GM12878 (cell line): ENCODE measurements at regions not wholly inside any gene's neighbourhood (a gene's known extent, or its start where the extent isn't known, plus 50 kb on each side); places are given as distances from the start of the nearest gene placed in this dataset.

Experiments used
- ATAC-seq: fragments of 200-7000 bp; cut with Tn5 transposase; 3 replicates; pipeline ENCODE4 v1.9.1; 2020; ENCODE audit warnings: mild to moderate bottlenecking, moderate library complexity
- BruUV-seq: library from RNA; stranded (reverse); fragments of 400-500 nt; replicated peaks from 2 replicates; lab custom pipeline; 2021; lab: Mats Ljungman, UMichigan
- CTCF ChIA-PET: fragments of 300-600 bp; sonication (Branson Sonifier 250); formaldehyde crosslinking; extraction: SDS; loops from one replicate; lab custom pipeline; 2021; ENCODE audit warnings: inconsistent platforms; lab: Yijun Ruan, JAX
- POLR2A ChIA-PET: fragments of 350-600 bp; formaldehyde crosslinking; extraction: SDS; loops from one replicate; lab custom pipeline; 2021; ENCODE audit warnings: inconsistent platforms; lab: Charles Lee
- RAD21 ChIA-PET: fragments of 300-600 bp; sonication (Branson Sonifier 250); formaldehyde crosslinking; loops from one replicate; lab custom pipeline; 2023; ENCODE audit warnings: antibody characterized with exemption; ENCODE audit not compliant: unreplicated experiment; lab: Charles Lee
- SMC1A ChIA-PET: fragments of 300-600 bp; sonication (Branson Sonifier 250); formaldehyde crosslinking; loops from one replicate; lab custom pipeline; 2023; ENCODE audit not compliant: unreplicated experiment, uncharacterized antibody; lab: Charles Lee
- DNase-seq: peaks from one replicate; pipeline ENCODE4 v3.0.0-alpha.2; 2011; ENCODE audit warnings: low read depth, low spot score
- FAIRE-seq: peaks from 3 replicates; lab custom pipeline; 2011; peaks lifted over from hg19 to GRCh38; lab: Jason Lieb, UNC
- H2AFZ ChIP-seq: 2 replicates; pipeline ENCODE4 v1.6.0; 2011; ENCODE audit warnings: low read depth, low read length, control low read depth; ENCODE audit not compliant: control insufficient read depth
- H3K27ac ChIP-seq: 2 replicates; pipeline ENCODE4 v1.5.1; 2011; ENCODE audit warnings: control low read depth; ENCODE audit not compliant: control insufficient read depth, insufficient read depth
- H3K27me3 ChIP-seq, 2 experiments: replicated peaks in 1 of 2; 2 replicates each; pipeline versions ENCODE4 v1.6.0 to v1.6.1; 2011; ENCODE audit warnings: low read length in 1 of 2; ENCODE audit not compliant: control insufficient read depth in 2 of 2, insufficient read depth in 2 of 2
- H3K36me3 ChIP-seq, 2 experiments: 2 replicates each; pipeline ENCODE4 v1.5.1; 2011; ENCODE audit warnings: low read length in 1 of 2; ENCODE audit not compliant: control insufficient read depth in 2 of 2, insufficient read depth in 2 of 2
- H3K4me1 ChIP-seq: 2 replicates; pipeline ENCODE4 v1.6.1; 2011; ENCODE audit warnings: mild to moderate bottlenecking, low read length, moderate library complexity, mixed read lengths; ENCODE audit not compliant: control insufficient read depth, insufficient read depth
- H3K4me2 ChIP-seq: 2 replicates; pipeline ENCODE4 v1.6.0; 2011; ENCODE audit warnings: control low read depth; ENCODE audit not compliant: control insufficient read depth, insufficient read depth
- H3K4me3 ChIP-seq: fragments of 200-600 bp; sonication (generic); 2 replicates; pipeline ENCODE4 v1.5.1; 2016
- H3K79me2 ChIP-seq: 2 replicates; pipeline ENCODE4 v1.6.0; 2011; ENCODE audit warnings: low read length; ENCODE audit not compliant: control insufficient read depth, insufficient read depth
- H3K9ac ChIP-seq: 2 replicates; pipeline ENCODE4 v1.8.0; 2011; ENCODE audit warnings: low read length, control low read depth, mixed read lengths; ENCODE audit not compliant: control insufficient read depth, insufficient read depth
- H3K9me3 ChIP-seq: replicated peaks from 3 replicates; pipeline ENCODE4 v1.5.1; 2011; ENCODE audit warnings: mild to moderate bottlenecking, low read length; ENCODE audit not compliant: control insufficient read depth, insufficient read depth
- H4K20me1 ChIP-seq: 2 replicates; pipeline ENCODE4 v1.6.0; 2011; ENCODE audit not compliant: control insufficient read depth, insufficient read depth
- CREM ChIP-seq: IDR thresholded peaks from 2 replicates; pipeline ENCODE4 v1.6.1; 2014; ENCODE audit warnings: antibody characterized with exemption, low read depth
- GABPA ChIP-seq: IDR thresholded peaks from 2 replicates; pipeline ENCODE4 v1.6.1; 2014; ENCODE audit warnings: antibody characterized with exemption, low read depth, mild to moderate bottlenecking, inconsistent platforms
- KAT2A ChIP-seq: conservative IDR thresholded peaks from 2 replicates; pipeline ENCODE4 v1.6.1; 2011; ENCODE audit warnings: low read depth, low read length; ENCODE audit not compliant: control insufficient read depth
- NR2C2 ChIP-seq: IDR thresholded peaks from 2 replicates; pipeline ENCODE4 v1.6.1; 2011; ENCODE audit warnings: borderline replicate concordance, low read depth; ENCODE audit not compliant: control insufficient read depth, insufficient read length
- PML ChIP-seq: IDR thresholded peaks from 2 replicates; pipeline ENCODE4 v1.6.1; 2012; ENCODE audit warnings: low read length, inconsistent platforms
- SMC3 ChIP-seq: IDR thresholded peaks from 2 replicates; pipeline ENCODE4 v1.6.1; 2011; ENCODE audit warnings: low read length, improper control_type of control experiment, borderline replicate concordance
- SP1 ChIP-seq: IDR thresholded peaks from one replicate; pipeline ENCODE4 v1.6.1; 2011; ENCODE audit warnings: low read depth, low read length
- SPI1 ChIP-seq: IDR thresholded peaks from 2 replicates; pipeline ENCODE4 v1.6.1; 2011; ENCODE audit warnings: low read depth, mild to moderate bottlenecking, low read length, moderate library complexity, borderline replicate concordance; ENCODE audit not compliant: insufficient read depth
- SUZ12 ChIP-seq: fragments of 200-600 bp; sonication (generic); IDR thresholded peaks from one replicate; pipeline ENCODE4 v1.6.1; 2018; ENCODE audit warnings: antibody characterized with exemption, mild to moderate bottlenecking; ENCODE audit not compliant: unreplicated experiment
- WGBS: methylation state at CpG from one replicate; pipeline ENCODE4 v1.1.6; 2016; ENCODE audit warnings: low lambda C conversion rate; ENCODE audit not compliant: insufficient replicate concordance, insufficient coverage; ENCODE audit errors: missing lambda C conversion rate; 5-methylcytosine and 5-hydroxymethylcytosine counted together
- in situ Hi-C: fragments of 300-500 bp; cut with MboI; formaldehyde crosslinking; loops from 9 replicates; pipeline ENCODE4 v1.14.3; 2018; ENCODE audit warnings: mixed read lengths
- intact Hi-C: fragments of 100-400 bp; cut with micrococcal nuclease; formaldehyde crosslinking; loops from one replicate; pipeline ENCODE4 v1.14.2; 2022; ENCODE audit not compliant: unreplicated experiment
- TF ChIP-seq, protein P1 (sequence below): fragments of 450-650 bp; IDR thresholded peaks from 2 replicates; pipeline ENCODE4 v1.6.1; 2014; ENCODE audit warnings: mild to moderate bottlenecking
- TF ChIP-seq, protein P2 (sequence below): fragments of 450-650 bp; IDR thresholded peaks from 2 replicates; pipeline ENCODE4 v1.6.1; 2017; ENCODE audit warnings: mild to moderate bottlenecking, low read depth, inconsistent platforms; ENCODE audit not compliant: poor library complexity, severe bottlenecking
- TF ChIP-seq, protein P3 (sequence below): fragments of 450-650 bp; IDR thresholded peaks from 2 replicates; pipeline ENCODE4 v1.6.1; 2017; ENCODE audit warnings: antibody characterized with exemption, mild to moderate bottlenecking, moderate library complexity
- TF ChIP-seq, protein P4 (sequence below): fragments of 150-350 bp; IDR thresholded peaks from 2 replicates; pipeline ENCODE4 v1.6.1; 2014; ENCODE audit warnings: mild to moderate bottlenecking, low read depth, low read length

DNA sequence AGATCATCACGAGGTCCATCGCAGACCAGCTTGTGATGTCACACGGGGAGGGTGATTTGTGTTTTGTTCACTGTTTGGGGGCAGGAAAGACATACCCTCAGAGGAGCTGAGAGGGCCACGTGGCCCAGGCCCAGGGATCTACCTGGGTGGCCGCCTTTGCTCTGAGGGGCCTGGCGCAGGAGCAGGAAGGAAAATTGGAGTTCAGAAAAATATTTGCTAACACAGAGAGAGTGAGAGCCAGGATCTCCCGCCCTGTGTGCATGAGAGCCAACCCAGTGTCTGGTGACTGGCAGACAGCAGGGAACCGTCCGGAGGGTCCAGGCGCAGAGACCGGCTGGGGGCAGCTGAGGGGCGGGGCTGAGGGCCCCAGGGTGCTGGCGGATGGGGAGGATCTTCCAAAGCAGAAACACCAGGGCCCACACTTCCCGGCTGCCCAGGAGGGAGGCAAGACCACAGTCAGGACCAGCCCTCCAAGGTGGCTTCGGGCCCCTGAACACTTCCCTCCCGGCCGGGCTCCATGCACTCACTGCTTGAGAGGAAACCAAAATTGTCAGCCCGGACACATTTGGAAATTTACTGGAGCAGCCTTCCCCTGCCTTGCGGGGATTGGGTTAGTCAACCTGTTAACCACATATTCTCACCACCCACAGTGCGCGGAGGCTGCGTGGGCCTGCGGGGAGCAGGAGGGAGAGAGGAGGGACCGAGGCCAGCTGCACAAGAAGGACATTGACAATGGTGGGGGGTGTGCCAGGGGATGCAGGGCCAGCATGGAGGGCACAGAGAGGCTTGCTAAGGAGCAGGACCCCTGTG, 52.6 kb downstream of the RBFOX3 start (continued):
- TF ChIP-seq, protein P1, sequence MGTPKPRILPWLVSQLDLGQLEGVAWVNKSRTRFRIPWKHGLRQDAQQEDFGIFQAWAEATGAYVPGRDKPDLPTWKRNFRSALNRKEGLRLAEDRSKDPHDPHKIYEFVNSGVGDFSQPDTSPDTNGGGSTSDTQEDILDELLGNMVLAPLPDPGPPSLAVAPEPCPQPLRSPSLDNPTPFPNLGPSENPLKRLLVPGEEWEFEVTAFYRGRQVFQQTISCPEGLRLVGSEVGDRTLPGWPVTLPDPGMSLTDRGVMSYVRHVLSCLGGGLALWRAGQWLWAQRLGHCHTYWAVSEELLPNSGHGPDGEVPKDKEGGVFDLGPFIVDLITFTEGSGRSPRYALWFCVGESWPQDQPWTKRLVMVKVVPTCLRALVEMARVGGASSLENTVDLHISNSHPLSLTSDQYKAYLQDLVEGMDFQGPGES: no peak
- TF ChIP-seq, all 136 proteins: peak for 0

DNA sequence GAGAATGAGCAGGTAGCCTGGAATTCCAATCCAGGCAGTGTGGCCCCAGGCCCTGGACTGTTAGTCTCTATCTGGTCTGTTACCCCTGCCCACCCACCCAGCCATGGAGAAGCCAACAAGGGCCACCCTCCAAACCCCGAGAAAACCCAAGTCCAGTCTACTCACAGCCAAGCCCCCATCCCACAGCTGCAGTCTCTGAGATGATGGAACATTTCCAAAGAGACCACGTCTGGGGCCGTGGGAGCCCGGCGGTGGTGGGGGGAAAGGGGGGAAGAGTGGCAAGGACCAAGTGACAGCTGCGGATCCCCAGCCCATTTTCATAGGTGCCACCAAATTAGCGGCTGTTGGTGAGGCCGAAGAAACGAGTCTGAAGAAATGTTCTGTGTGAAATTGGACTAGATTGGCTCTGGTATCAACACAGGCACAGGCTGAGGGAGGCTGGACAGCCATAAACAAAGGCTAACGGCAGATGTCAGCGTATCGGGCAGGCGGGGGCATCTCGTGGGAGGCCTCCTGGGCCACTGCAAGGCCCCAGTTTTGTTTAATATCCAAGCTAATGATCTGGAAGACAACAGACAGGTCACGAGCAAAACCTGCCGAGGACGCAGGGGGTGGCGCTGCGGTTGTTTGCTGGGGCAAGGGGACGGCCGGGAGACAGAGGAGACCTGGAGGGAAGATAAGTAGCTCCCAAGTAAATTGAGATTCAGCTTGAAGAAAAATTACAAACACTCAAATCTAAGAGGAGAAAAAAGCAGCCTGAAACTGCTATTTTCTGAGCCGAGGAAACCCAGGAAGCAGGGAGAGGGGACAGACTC, 53.4 kb downstream of the RBFOX3 start:
- no peak overlapping the region for H3K9ac ChIP-seq
- in situ Hi-C loops: no loop called here
- BruUV-seq: no TSS peak
- no peak overlapping the region for H2AFZ ChIP-seq
- ChIA-PET POLR2A (no interaction called here), RAD21 (no interaction called here), SMC1A (no interaction called here), CTCF (no interaction called here)
- H3K27ac ChIP-seq: no peak overlapping the region
- H3K4me2 ChIP-seq: no peak overlapping the region
- H3K79me2 ChIP-seq: no peaks in the 10 kb centered on the region
- 49% methylated on average over 21 of the region's 22 CpGs for WGBS
- no peaks in the 10 kb centered on the region for H3K36me3 ChIP-seq
- no peaks in the 10 kb centered on the region; the same call in 2 of the 3 replicates for H3K9me3 ChIP-seq
- no peaks in the 10 kb centered on the region for H3K4me1 ChIP-seq
- FAIRE-seq (no peak), ATAC-seq (no peak), DNase-seq (no peak)
- no peaks in the 10 kb centered on the region for H4K20me1 ChIP-seq
- peaks cover 0 to 2% of the 10 kb centered on the region in 2 experiments; a peak in 2 of 4 replicates for H3K27me3 ChIP-seq
- intact Hi-C loops: no loop called here
- no peak overlapping the region for H3K4me3 ChIP-seq
- TF ChIP-seq, protein P2, sequence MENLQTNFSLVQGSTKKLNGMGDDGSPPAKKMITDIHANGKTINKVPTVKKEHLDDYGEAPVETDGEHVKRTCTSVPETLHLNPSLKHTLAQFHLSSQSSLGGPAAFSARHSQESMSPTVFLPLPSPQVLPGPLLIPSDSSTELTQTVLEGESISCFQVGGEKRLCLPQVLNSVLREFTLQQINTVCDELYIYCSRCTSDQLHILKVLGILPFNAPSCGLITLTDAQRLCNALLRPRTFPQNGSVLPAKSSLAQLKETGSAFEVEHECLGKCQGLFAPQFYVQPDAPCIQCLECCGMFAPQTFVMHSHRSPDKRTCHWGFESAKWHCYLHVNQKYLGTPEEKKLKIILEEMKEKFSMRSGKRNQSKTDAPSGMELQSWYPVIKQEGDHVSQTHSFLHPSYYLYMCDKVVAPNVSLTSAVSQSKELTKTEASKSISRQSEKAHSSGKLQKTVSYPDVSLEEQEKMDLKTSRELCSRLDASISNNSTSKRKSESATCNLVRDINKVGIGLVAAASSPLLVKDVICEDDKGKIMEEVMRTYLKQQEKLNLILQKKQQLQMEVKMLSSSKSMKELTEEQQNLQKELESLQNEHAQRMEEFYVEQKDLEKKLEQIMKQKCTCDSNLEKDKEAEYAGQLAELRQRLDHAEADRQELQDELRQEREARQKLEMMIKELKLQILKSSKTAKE: no peak
- TF ChIP-seq, protein P3, sequence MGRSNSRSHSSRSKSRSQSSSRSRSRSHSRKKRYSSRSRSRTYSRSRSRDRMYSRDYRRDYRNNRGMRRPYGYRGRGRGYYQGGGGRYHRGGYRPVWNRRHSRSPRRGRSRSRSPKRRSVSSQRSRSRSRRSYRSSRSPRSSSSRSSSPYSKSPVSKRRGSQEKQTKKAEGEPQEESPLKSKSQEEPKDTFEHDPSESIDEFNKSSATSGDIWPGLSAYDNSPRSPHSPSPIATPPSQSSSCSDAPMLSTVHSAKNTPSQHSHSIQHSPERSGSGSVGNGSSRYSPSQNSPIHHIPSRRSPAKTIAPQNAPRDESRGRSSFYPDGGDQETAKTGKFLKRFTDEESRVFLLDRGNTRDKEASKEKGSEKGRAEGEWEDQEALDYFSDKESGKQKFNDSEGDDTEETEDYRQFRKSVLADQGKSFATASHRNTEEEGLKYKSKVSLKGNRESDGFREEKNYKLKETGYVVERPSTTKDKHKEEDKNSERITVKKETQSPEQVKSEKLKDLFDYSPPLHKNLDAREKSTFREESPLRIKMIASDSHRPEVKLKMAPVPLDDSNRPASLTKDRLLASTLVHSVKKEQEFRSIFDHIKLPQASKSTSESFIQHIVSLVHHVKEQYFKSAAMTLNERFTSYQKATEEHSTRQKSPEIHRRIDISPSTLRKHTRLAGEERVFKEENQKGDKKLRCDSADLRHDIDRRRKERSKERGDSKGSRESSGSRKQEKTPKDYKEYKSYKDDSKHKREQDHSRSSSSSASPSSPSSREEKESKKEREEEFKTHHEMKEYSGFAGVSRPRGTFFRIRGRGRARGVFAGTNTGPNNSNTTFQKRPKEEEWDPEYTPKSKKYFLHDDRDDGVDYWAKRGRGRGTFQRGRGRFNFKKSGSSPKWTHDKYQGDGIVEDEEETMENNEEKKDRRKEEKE: no peak
- TF ChIP-seq CREM (no peak), GABPA (no peak), NR2C2 (no peak), PML (no peak), SMC3 (no peak), SPI1 (no peak), KAT2A (no peak), SP1 (no peak), SUZ12 (no peak)
- TF ChIP-seq, protein P4, sequence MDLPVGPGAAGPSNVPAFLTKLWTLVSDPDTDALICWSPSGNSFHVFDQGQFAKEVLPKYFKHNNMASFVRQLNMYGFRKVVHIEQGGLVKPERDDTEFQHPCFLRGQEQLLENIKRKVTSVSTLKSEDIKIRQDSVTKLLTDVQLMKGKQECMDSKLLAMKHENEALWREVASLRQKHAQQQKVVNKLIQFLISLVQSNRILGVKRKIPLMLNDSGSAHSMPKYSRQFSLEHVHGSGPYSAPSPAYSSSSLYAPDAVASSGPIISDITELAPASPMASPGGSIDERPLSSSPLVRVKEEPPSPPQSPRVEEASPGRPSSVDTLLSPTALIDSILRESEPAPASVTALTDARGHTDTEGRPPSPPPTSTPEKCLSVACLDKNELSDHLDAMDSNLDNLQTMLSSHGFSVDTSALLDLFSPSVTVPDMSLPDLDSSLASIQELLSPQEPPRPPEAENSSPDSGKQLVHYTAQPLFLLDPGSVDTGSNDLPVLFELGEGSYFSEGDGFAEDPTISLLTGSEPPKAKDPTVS: no peak
